H1 (cell line): ENCODE measurements at regions not wholly inside any gene's neighbourhood (a gene's known extent, or its start where the extent isn't known, plus 50 kb on each side); places are given as distances from the start of the nearest gene placed in this dataset.

ENCODE experiments used
- CHD2 ChIP-seq: IDR thresholded peaks from 2 replicates; pipeline ENCODE4 v1.6.1; 2012; ENCODE audit warnings: low read length, improper control_type of control experiment
- EGR1 ChIP-seq: IDR thresholded peaks from 2 replicates; pipeline ENCODE4 v1.6.1; 2011; ENCODE audit warnings: low read depth, low read length, borderline replicate concordance
- EP300 ChIP-seq, 2 experiments: IDR thresholded peaks; 1 replicate in 1 of 2; 2 replicates in 1 of 2; pipeline ENCODE4 v1.6.1; 2011 to 2012; ENCODE audit warnings: low read depth in 2 of 2, low read length in 2 of 2, mild to moderate bottlenecking in 2 of 2, borderline replicate concordance in 1 of 2, inconsistent platforms in 1 of 2, moderate library complexity in 1 of 2
- EZH2 ChIP-seq: fragments of 200-600 bp; sonication (generic); IDR thresholded peaks from 2 replicates; pipeline ENCODE4 v1.7.1; 2012; ENCODE audit warnings: low read depth, mild to moderate bottlenecking, moderate library complexity, low read length, inconsistent platforms; ENCODE audit not compliant: severe bottlenecking
- FOSL1 ChIP-seq: IDR thresholded peaks from 2 replicates; pipeline ENCODE4 v1.6.1; 2011; ENCODE audit warnings: mild to moderate bottlenecking, low read depth, low read length, moderate library complexity; ENCODE audit not compliant: insufficient read depth
- KDM1A ChIP-seq: fragments of 200-600, 300-600 bp; sonication (generic); IDR thresholded peaks from 2 replicates; pipeline ENCODE4 v1.7.1; 2016; ENCODE audit warnings: mild to moderate bottlenecking, low read length, borderline replicate concordance
- NRF1 ChIP-seq: IDR thresholded peaks from 2 replicates; pipeline ENCODE4 v1.6.1; 2011; ENCODE audit warnings: mild to moderate bottlenecking, low read depth, low read length, improper control_type of control experiment
- POLR2A ChIP-seq, 2 experiments: IDR thresholded peaks; 1 replicate in 1 of 2; 2 replicates in 1 of 2; pipeline ENCODE4 v1.6.1; 2011; ENCODE audit warnings: low read depth in 2 of 2, low read length in 2 of 2, mild to moderate bottlenecking in 2 of 2; ENCODE audit errors: control extremely low read depth in 1 of 2
- RAD21 ChIP-seq, 2 experiments: IDR thresholded peaks in 1 of 2; conservative IDR thresholded peaks in 1 of 2; 2 replicates each; pipeline ENCODE4 v1.6.1; 2011; ENCODE audit warnings: low read depth in 2 of 2, low read length in 2 of 2, improper control_type of control experiment in 1 of 2, inconsistent platforms in 1 of 2, mild to moderate bottlenecking in 1 of 2, moderate library complexity in 1 of 2
- SRF ChIP-seq: IDR thresholded peaks from 2 replicates; pipeline ENCODE4 v1.6.1; 2011; ENCODE audit warnings: mild to moderate bottlenecking, low read depth, low read length, moderate library complexity
- TF ChIP-seq, protein P1 (sequence below), 3 experiments: IDR thresholded peaks; 1 replicate in 2 of 3; 2 replicates in 1 of 3; pipeline versions ENCODE4 v1.5.1 to v1.6.1; 2011; ENCODE audit warnings: low read length in 3 of 3, mild to moderate bottlenecking in 3 of 3, inconsistent platforms in 2 of 3, low read depth in 1 of 3, moderate library complexity in 1 of 3; ENCODE audit not compliant: insufficient read depth in 1 of 3; ENCODE audit errors: control extremely low read depth in 1 of 3
- TF ChIP-seq, protein P2 (sequence below): IDR thresholded peaks from 2 replicates; pipeline ENCODE4 v1.6.1; 2012; ENCODE audit warnings: inconsistent platforms

DNA sequence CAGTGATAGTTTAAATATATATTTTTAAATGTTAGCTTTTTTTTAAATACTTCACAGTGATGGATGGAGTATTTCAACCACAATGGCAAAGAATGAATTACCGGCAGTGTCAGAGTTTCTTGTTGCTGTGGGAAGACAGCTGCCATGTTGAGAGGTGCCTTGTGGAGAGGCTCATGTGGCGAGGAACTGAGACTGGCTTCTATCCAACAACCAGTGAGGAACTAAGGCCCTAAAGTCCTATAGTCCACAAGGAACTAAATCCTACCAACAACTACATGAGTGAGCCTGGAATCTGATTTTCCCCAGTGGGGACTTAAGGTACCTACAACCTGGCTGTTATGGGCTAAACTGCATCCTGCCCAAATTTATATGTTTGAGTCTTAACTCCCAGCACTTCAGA, 220.2 kb upstream of the PLEKHG7 start:
- TF ChIP-seq POLR2A (IDR thresholded peaks at IDR 0.05; ENCODE audit: control extremely low read depth in 1 of 2, low read depth in 2 of 2, low read length in 2 of 2) (no peak), FOSL1 (no peak), CHD2 (no peak), EGR1 (no peak), RAD21 (IDR thresholded peaks at IDR 0.05 in 1 of 2, conservative IDR thresholded peaks at IDR 0.05 in 1 of 2; ENCODE audit: low read depth in 2 of 2, low read length in 2 of 2) (no peak), KDM1A (no peak), EP300 (IDR thresholded peaks at IDR 0.05; ENCODE audit: borderline replicate concordance in 1 of 2, low read depth in 2 of 2, low read length in 2 of 2) (no peak), EZH2 (no peak), NRF1 (no peak), SRF (no peak)
- TF ChIP-seq, protein P1, sequence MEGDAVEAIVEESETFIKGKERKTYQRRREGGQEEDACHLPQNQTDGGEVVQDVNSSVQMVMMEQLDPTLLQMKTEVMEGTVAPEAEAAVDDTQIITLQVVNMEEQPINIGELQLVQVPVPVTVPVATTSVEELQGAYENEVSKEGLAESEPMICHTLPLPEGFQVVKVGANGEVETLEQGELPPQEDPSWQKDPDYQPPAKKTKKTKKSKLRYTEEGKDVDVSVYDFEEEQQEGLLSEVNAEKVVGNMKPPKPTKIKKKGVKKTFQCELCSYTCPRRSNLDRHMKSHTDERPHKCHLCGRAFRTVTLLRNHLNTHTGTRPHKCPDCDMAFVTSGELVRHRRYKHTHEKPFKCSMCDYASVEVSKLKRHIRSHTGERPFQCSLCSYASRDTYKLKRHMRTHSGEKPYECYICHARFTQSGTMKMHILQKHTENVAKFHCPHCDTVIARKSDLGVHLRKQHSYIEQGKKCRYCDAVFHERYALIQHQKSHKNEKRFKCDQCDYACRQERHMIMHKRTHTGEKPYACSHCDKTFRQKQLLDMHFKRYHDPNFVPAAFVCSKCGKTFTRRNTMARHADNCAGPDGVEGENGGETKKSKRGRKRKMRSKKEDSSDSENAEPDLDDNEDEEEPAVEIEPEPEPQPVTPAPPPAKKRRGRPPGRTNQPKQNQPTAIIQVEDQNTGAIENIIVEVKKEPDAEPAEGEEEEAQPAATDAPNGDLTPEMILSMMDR (IDR thresholded peaks at IDR 0.05; ENCODE audit: control extremely low read depth in 1 of 3, insufficient read depth in 1 of 3, low read depth in 1 of 3, low read length in 3 of 3) = no peak
- TF ChIP-seq, protein P2, sequence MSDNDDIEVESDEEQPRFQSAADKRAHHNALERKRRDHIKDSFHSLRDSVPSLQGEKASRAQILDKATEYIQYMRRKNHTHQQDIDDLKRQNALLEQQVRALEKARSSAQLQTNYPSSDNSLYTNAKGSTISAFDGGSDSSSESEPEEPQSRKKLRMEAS = no peak
